HL-60/S4 (cell line): ENCODE measurements at regions not wholly inside any gene's neighbourhood (a gene's known extent, or its start where the extent isn't known, plus 50 kb on each side); places are given as distances from the start of the nearest gene placed in this dataset.

Source experiments
- in situ Hi-C: fragments of 300-500 bp; cut with MboI; formaldehyde crosslinking; loops from 2 replicates; pipeline ENCODE4 v1.14.3; 2022; ENCODE audit warnings: low sequenced_read_pairs

DNA sequence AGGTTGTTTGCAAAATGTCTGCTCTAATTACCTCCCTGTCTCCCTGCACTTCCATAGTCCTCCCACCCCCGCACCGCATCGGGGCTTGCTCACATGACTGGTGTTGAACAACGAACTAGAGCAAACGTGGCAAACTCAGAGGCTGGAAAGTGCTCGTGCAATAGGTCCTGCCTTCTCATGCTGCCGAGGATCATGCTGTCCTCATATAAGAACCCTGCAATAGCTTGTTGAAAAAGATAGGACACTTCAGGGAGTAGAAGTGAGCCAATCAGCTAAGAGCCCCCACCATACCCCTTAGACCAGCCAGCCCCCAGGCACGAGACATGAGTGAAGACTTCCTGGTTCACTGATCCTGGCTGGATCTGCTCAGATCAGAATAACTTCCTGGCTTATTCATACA is 219.2 kb downstream of the C6orf118 start:
- in situ Hi-C loops = no loop called here

DNA sequence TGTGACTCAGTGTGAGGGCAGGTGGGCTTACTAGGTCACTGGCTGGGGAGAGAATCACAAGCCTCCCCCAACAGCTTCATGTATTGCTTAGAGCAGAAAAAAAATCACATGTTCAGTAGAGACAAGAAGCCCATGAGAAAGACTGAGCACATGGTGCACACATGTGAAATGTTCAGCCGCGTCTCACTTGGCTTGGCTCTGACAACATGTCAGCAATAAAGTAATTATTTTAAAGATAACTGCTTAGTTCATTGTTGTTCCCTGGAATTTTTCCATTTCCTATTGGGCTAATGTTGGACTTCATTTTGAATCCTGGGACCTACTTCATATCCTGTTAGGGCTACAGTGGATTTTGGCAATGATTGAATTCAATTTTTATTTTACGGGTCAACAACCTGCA is 222.6 kb downstream of the C6orf118 start:
- in situ Hi-C loops = no loop called here

DNA sequence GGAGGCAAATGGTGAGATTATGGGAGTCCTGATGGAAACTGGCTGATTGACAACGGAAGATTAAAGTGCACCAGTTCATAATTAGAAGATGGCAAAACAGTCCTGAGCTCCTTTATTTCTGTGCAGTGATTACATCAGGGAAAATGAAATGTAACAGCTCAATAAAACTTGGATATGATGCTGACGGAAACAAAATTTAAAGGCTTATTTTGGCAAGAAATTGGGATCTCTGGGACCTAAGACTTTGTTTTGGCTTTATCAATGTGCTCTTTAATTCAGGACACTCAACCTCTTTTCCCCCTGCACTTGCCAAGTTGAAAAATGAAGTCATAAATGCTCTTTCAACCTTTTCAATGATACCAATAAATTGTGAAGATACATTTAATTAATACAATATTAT is 226.8 kb downstream of the C6orf118 start:
- in situ Hi-C loops = no loop called here

DNA sequence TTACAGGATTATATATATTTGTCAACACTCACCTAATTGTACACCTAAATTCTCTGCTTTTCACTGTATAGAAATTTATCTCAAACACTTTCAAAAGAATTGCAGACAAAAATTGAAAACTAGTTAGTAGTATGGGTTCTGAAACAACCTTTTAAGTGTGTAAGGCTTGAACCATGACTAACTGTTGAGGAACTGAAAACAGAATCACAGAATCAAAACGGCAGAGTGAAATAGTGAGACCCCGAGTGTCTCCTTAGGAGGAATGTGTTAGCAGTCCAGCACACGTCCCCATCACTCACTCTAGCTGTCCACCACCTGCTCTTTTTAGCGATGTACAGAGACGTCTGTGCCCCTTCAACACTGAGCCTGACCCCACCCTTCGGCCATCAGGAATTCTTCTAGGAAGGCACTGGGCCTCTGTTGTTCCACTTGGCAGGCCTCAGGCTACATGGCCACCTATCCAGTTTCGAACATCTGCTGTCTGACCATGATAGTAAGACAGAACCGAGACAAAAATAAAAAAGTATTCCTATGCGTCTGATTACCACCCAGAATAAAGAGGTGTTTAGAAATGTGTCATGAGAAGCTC is 227.4 kb downstream of the C6orf118 start:
- in situ Hi-C loops = no loop called here

DNA sequence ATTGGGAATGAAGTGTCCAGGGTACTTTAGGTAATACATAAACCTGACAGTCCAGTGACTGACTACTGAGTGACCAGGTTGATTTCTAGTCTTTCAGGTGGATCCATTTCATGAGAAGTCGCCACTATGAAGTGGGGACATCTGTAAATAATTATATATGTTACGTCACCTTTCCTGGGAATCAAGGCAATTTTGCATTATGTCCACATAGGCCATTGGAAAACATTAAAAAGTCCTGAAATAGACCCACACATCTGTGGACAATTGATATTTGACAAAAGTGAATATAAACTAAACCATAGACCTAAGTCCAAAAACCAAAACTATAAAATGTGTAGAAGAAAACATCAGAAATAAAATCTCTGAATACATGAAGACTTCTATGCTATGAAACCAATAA is 231.5 kb downstream of the C6orf118 start:
- in situ Hi-C loops = no loop called here

DNA sequence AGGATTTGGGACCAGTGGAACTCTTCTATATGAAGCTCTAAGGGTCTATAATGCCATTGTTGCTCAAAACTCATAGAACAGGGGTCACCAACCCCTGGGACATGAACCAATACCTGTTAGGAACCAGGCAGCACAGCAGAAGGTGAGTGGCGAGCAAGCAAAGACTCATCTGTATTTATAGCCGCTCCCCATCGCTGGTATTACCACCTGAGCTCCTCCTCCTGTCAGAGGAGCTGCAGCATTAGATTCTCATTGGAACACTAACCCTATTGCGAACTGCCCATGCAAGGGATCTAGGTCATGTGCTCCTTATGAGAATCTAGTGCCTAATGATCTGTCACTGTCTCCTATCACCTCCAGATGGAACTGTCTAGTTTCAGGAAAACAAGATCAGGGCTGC is 237.5 kb downstream of the C6orf118 start:
- in situ Hi-C loops = no loop called here

DNA sequence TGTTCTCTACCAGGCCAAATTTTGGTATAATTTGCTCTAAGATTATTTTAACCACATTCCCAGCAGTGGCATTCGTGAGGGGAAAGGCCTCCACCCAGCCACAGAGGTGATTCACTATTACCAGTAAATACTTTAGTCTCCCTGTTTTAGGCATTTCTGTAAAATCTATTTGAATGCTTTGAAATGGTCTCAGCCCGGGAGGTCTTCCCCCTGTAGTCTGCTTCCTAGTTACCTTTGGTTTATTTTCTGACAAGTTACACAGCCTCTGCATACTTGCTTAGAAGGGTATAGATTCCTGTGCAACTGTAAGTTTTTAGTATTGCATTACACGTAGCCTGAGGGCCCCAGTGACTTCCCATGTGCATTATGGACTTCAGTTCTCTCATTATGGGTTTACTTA is 248.7 kb downstream of the C6orf118 start:
- in situ Hi-C loops = no loop called here

DNA sequence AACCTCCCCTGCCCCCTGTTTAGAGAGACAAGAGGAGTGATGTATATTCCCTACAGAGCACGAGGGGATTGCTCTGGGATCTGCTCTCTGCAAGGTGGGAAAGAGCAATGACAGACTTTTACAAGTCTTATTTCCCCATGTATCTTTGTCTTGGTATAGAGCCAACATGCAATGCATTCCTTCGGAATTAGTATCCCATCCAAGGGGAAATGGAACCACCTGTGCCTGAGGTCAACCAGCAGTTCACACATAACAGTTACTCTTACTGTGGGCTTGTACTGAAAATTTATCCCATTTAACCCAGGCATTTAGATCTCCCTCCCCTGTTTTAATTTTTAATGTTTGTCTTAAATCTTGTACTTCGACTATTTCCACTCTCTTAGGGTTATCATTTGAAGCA is 250.4 kb downstream of the C6orf118 start:
- in situ Hi-C loops = no loop called here

DNA sequence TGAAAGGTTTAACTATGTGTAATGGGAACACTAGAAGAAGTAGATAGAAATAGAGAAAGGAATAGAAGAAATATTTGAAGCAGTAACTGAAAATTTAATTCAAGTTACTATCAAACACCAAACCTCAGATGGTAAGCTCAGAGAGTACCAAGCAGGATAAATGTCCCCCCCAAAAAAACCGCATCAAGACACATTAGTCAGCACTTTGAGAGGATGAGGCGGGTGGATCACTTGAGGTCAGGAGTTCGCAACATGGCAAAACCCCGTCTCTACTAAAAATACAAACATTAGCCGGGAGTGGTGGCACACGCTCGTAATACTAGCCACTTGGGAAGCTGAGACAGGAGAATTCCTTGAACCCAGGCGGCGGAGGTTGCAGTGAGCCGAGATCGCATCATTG is 253.1 kb downstream of the C6orf118 start:
- in situ Hi-C loops = no loop called here

DNA sequence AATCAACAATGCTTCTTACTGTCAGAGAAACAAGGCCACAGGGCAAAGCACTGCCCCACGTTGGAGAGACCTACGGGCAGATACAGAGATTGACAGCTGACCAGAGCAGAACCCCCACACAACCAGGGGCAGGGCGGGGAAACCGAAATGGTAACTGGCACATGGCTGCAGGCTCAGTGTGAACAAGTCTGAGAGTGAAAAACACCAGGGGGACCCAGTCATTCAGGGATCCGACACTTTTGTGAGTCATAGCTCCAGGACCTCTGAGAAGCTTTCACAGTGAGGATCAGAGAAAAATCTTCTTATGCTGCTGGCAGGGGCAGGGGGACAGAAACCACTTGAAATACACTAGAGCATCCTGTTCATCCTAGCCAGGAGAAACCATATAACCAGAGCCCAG is 254.2 kb downstream of the C6orf118 start:
- in situ Hi-C loops = no loop called here

DNA sequence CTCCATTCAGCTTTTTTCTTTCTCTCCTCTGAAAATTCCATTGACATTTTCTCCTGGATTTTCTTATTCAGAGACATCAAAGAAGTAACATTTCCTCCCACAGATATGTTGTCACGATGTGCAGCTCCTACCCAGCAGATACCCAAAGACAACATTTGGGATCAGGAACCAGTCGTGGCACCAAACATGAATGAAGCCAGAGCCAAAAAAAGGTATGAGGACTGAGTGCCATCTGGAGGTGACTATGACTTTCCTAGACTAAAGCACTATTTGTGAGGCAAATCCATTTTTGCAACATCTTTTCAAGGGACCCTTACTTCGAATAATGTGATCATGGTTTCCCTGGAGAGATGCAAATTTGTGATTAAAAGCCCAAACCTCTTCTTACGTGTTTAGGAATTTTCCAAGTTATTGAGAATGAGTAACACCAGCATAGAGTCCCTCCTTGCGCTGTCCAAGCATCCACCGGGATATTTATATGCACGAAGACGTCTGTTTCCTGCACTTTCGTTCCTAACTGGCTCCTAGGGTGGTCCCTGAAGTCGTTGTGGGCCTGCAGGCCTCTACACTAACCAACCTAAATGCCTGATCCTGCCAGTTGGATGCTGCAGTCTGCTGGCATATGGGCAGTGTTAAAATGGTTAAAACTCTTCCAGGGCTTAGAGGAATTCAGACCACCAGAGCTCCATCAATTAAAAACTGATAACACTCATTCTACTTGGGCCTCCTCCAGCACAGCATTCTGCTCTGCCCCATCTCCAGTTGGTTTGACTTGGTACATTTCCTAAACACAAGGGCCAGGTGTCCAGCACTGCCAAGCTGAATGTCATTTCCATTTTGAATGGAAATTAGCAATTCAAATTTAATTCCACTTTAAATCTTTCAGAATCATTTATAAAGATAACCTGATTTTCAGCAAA is 256.6 kb downstream of the C6orf118 start:
- in situ Hi-C loops = no loop called here

DNA sequence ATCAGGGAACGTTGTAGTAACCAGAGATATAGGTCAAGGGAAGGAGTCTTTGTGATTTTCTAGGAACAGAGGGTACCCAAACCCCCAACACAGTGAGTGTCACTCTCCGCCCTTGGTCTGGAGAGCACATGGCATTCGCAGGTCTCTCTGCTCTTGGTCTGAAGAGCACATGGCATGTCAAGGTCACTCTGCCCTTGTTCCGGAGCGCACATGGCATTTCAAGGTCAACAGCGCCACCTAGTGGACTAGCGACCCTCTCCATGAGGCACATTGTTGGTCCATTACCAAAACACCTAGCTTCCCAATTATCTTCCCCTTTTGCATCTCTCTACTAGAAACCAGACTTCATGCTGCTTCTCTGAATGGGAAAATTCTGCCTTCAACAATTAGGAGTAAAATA is 260.0 kb downstream of the C6orf118 start:
- in situ Hi-C loops = no loop called here

DNA sequence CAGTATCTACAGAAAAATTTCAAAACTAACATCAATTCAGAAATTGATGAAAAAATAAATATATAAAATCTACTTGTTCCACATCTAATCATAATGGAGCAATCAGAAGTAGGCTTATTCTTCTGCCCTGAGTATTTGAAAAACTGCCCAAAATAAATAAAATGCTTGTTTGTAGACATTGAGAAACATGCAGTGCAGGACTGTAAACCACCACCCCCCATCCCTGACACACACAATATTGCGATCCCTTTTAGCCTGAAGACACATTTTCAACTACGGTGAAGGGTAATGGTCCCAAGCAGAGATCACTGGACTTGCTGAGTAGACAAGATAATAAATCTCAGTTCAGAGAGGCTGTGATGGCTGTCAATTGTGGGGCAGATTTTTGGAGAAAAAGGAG is 261.5 kb downstream of the C6orf118 start:
- in situ Hi-C loops = no loop called here

DNA sequence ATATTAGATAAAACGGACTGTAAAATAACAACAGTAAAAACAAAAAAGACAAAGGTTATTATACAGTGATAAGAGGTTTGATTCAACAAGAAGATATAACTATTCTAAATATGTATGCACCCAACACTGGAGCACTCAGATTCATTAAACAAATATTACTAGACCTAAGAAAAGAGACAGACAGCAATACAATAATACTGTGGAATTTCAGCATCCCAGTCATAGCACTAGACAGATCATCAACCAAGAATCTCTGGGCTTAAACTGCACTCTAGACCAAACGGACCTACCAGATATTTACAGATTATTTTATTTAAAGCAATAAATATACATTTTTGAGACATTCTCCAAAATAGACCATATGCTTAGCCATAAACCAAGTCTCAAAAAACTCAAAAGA is 263.8 kb downstream of the C6orf118 start:
- in situ Hi-C loops = no loop called here

DNA sequence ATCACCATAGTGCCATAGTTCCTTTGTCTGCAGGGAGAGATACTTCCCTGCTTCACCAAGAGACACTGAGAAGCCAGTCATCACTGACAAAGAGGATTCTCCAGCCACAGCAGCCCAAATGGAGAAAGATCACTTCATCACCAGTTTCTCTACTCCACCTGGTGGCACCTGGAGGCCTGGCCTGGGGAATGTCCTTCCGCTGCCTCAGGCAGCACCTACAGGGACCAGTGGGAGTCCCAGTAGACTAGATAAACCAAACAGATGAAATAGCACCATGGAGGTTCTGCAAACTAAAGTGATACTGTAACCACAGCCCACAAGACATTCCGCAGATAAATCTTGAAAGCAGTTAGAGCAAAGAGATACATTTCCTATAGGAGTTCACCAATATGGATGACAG is 266.5 kb downstream of the C6orf118 start:
- in situ Hi-C loops = no loop called here

DNA sequence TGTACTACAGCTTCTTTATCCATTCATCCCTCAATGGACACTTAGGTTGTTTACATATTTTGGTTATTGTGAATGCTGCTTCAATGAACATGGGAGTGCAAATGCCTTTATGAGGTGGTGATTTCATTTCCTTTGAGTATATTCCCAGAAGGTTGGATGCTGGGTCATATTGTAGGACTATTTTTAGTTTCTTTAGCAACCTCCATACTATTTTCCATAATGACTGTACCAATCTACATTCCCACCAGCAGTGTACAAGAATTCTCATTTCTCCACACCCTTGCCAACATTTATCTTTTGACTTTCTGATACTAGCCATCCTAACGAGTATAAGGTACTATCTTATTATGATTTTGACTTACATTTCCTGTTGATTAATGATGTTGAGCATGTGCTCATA is 269.0 kb downstream of the C6orf118 start:
- in situ Hi-C loops = no loop called here

DNA sequence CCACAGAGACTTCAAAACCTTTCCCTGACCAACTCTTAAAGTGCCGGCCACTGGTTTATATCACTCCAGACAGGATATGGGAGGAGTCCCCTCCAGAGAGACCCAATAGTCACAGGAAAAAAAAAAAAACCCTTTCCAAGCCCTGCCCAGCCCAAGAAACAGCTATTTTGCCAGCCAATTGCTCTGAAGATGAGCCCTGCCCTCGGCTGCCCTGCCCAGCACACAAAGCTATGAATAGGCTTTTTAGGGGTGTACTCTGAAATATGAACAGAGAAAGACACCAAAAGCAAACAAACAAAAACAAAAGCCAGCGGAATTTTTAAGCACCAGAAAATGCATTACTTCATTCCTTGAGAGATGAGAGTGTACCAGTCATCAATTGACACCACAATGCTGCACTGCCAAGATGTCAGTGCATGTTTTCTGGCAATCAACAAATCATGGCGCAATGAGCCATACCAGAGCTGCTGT is 275.1 kb downstream of the C6orf118 start:
- in situ Hi-C loops = no loop called here

DNA sequence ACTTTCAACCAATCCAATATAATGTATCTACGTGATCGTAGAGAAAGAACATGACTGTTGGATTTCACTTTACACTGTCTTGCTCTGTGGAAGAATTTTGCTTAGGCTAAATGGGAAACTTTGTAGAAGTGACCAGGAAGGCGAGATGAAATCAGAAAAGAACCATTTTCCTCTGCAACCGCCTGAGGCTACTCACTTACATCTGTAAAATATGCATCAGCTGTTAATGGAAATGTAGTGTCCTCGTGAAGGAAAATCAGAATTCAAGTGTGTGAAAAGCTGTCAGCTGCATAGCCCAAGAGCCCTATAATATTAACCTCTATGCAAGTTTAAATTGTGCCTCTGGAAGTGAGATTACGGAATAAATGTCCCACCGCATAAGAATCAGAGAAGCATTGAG is 277.9 kb downstream of the C6orf118 start:
- in situ Hi-C loops = no loop called here

DNA sequence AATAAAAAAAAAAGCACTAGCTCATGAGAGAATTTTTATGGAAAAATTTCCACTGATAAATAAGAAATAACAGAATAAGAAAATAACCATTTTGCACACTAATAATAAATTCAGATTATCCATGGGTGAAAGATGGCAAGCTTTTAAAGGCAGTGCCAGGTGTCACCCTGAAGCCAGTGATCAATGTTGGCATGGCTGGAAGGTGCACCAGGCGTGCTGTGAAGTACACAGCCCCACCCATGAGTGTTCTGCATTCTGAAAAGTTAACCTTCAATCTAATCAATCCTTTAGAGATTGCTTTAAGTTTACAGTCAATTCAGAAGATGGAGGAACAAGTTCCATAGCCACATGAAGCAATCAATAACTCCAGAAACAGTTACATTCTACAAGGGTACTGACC is 284.4 kb downstream of the C6orf118 start:
- in situ Hi-C loops = no loop called here

DNA sequence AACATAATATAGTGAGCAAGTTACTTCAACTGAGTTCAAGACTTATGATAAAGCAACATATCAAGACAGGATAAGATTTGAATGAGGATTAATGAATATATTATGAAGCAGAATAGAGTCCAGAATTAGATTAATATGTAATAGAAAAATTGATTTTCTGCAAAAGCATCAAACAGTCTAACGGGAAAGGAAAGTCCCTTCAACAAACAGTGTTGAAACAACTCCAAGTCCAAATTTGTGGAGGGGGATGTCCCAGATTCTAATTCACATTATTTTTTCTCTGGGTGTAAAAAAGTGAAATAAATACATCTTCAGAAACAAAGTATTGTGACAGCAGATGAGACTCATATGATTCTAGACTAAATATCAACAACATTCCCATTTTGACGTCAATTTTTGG is 289.7 kb downstream of the C6orf118 start:
- in situ Hi-C loops = no loop called here

DNA sequence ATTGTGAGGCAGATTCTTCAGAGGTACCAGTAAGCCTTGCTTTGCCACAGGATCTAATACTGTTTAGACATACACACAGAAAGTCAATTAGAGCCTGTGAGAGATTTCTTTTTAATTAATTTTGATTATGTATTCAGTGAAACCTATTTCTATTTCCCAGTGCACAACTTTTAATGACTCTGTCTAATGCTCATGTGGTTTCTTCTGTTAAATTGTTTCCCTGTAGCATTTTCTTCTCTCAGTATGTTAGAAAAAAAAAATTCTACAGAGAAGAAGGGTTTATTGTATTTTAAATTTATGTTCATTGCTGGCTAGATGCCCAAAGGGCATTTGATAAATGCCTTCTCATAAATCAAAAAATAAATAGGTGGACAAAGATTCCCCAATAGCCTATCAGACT is 293.7 kb downstream of the C6orf118 start:
- in situ Hi-C loops = no loop called here

DNA sequence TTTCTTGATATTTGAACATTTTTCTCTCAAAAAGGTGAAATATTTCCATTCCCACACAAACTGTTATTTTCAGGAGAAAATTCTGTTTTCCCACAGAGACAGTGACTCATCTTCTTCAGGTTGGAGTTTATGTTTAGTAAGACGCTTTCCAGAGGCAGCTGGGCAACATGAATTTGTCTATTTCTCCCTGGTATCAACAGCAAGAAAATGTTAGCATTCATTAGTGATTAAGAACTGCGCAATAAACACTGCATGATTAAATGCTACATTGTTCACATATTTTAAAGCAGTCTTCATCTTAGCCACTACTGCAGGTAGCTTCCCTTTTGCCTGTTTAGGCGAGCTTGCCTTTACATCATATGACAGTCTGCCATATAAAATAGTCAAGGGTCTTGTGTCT is 295.7 kb downstream of the C6orf118 start:
- in situ Hi-C loops = no loop called here

DNA sequence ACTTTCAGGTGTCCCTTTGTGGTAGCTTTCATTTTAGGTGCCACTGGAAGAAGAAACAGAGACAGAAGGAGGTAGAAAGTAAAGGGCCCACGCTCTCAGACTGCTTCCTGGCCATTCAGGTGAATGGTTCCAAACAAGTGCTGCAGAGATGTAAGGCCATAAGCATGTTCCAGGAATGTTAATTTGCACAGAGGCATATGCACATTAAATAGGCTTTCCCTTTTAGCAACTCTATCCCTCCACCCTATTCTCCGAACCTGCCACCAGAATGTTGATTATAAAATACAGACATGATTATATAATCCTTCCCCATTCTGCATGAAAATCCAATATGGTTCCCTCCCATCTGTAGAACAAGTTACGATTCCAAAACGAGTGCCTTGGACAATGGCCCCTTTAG is 297.2 kb downstream of the C6orf118 start:
- in situ Hi-C loops = no loop called here
